H1 (cell line): ENCODE measurements at regions not wholly inside any gene's neighbourhood (a gene's known extent, or its start where the extent isn't known, plus 50 kb on each side); places are given as distances from the start of the nearest gene placed in this dataset.

Experiments
- ATF3 ChIP-seq: IDR thresholded peaks from 2 replicates; pipeline ENCODE4 v1.6.1; 2011; ENCODE audit warnings: low read depth, mild to moderate bottlenecking, low read length; ENCODE audit not compliant: insufficient read depth
- CBX5 ChIP-seq: fragments of 300-800, 300-1000 bp; sonication (generic); IDR thresholded peaks from 2 replicates; pipeline ENCODE4 v1.7.1; 2016; ENCODE audit warnings: antibody characterized with exemption, low read length, low read depth
- CEBPB ChIP-seq: IDR thresholded peaks from 2 replicates; pipeline ENCODE4 v1.6.1; 2012; ENCODE audit warnings: low read depth, low read length
- CREB1 ChIP-seq: IDR thresholded peaks from 2 replicates; pipeline ENCODE4 v1.6.1; 2012; ENCODE audit warnings: inconsistent platforms
- E2F6 ChIP-seq: IDR thresholded peaks from 2 replicates; pipeline ENCODE4 v1.6.1; 2012; ENCODE audit warnings: inconsistent platforms
- FOSL1 ChIP-seq: IDR thresholded peaks from 2 replicates; pipeline ENCODE4 v1.6.1; 2011; ENCODE audit warnings: mild to moderate bottlenecking, low read depth, low read length, moderate library complexity; ENCODE audit not compliant: insufficient read depth
- RNF2 ChIP-seq: fragments of 200-900, 300-1000 bp; sonication (generic); IDR thresholded peaks from 2 replicates; pipeline ENCODE4 v1.7.1; 2016; ENCODE audit warnings: borderline replicate concordance, low read depth, mild to moderate bottlenecking, antibody characterized with exemption, low read length; ENCODE audit not compliant: poor library complexity, severe bottlenecking; ENCODE audit errors: missing control alignments
- TCF12 ChIP-seq: IDR thresholded peaks from 2 replicates; pipeline ENCODE4 v1.6.1; 2011; ENCODE audit warnings: low read depth, mild to moderate bottlenecking, low read length
- USF2 ChIP-seq: IDR thresholded peaks from 2 replicates; pipeline ENCODE4 v1.6.1; 2011; ENCODE audit warnings: low read length, improper control_type of control experiment

GRCh38 chr20:62580052-62580451 lies 62.3 kb upstream of the SLCO4A1 start (continued):
- TF ChIP-seq FOSL1 (no peak), ATF3 (no peak), CBX5 (no peak), RNF2 (no peak), E2F6 (no peak), CREB1 (no peak), USF2 (no peak), CEBPB (no peak), TCF12 (no peak)
